Gastroesophageal sphincter (tissue), 3 donors: ENCODE measurements at regions not wholly inside any gene's neighbourhood (a gene's known extent, or its start where the extent isn't known, plus 50 kb on each side); places are given as distances from the start of the nearest gene placed in this dataset.

Experiments used
- POLR2A ChIP-seq, 2 donors: fragments of 450-650 bp; IDR thresholded peaks; one replicate each; pipeline ENCODE4 v1.6.1; 2017; ENCODE audit warnings: antibody characterized with exemption in 2 of 2, mild to moderate bottlenecking in 2 of 2, moderate library complexity in 1 of 2
- POLR2AphosphoS5 ChIP-seq: sonication (generic); formaldehyde crosslinking; IDR thresholded peaks from one replicate; pipeline ENCODE4 v1.6.1; 2017; ENCODE audit warnings: antibody characterized with exemption
- TF ChIP-seq, protein P1 (sequence below), 4 experiments: fragments of 200-600 bp in 2 of 4; fragments of 450-650 bp in 2 of 4; sonication (generic) in 1 of 4; IDR thresholded peaks; one replicate each; pipeline ENCODE4 v1.5.1; 2017 to 2019; ENCODE audit warnings: antibody characterized with exemption in 4 of 4, mild to moderate bottlenecking in 2 of 4, moderate library complexity in 2 of 4

DNA sequence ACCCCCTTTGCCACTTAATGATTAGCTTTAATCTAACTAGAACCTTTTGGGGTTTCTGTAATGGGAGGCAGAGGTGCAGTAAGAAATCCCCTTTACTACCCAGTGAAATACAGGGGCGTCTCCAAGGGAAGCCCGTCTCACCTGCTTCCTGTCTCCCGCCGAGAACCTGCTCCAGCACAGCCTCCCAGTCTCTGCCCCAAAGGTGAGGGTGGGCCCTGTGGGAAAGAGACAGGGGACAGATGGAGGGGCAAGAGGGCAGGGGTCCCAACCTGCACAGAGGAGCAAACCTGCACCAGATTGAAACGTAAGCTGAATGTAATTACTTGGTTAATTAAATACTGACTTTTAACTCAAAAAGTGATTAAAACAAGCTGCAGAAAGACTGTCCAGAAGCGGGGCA is 474.2 kb upstream of the SULF2 start:
- TF ChIP-seq, protein P1, sequence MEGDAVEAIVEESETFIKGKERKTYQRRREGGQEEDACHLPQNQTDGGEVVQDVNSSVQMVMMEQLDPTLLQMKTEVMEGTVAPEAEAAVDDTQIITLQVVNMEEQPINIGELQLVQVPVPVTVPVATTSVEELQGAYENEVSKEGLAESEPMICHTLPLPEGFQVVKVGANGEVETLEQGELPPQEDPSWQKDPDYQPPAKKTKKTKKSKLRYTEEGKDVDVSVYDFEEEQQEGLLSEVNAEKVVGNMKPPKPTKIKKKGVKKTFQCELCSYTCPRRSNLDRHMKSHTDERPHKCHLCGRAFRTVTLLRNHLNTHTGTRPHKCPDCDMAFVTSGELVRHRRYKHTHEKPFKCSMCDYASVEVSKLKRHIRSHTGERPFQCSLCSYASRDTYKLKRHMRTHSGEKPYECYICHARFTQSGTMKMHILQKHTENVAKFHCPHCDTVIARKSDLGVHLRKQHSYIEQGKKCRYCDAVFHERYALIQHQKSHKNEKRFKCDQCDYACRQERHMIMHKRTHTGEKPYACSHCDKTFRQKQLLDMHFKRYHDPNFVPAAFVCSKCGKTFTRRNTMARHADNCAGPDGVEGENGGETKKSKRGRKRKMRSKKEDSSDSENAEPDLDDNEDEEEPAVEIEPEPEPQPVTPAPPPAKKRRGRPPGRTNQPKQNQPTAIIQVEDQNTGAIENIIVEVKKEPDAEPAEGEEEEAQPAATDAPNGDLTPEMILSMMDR (IDR thresholded peaks at IDR 0.05) = no peak
- TF ChIP-seq POLR2A (IDR thresholded peaks at IDR 0.05) (no peak), POLR2AphosphoS5 (no peak)
